Parathyroid adenoma (tissue), 2 donors: ENCODE measurements at regions not wholly inside any gene's neighbourhood (a gene's known extent, or its start where the extent isn't known, plus 50 kb on each side); places are given as distances from the start of the nearest gene placed in this dataset.

Source experiments
- H2AFZ ChIP-seq: fragments of 300-600 bp; sonication (generic); one replicate; pipeline ENCODE4 v1.7.0; 2017; ENCODE audit warnings: antibody characterized with exemption, mild to moderate bottlenecking
- H3K27ac ChIP-seq: fragments of 300-600 bp; sonication (generic); one replicate; pipeline ENCODE4 v1.7.0; 2017
- H3K27me3 ChIP-seq: fragments of 300-600 bp; sonication (generic); one replicate; pipeline ENCODE4 v1.7.0; 2017; ENCODE audit warnings: low read length; ENCODE audit not compliant: control insufficient read depth, insufficient read depth
- H3K36me3 ChIP-seq: fragments of 300-600 bp; sonication (generic); one replicate; pipeline ENCODE4 v1.7.0; 2017; ENCODE audit warnings: low read length; ENCODE audit not compliant: control insufficient read depth, insufficient read depth
- H3K4me1 ChIP-seq: fragments of 300-600 bp; sonication (generic); one replicate; pipeline ENCODE4 v1.7.0; 2017; ENCODE audit warnings: control low read depth
- H3K4me2 ChIP-seq: fragments of 300-600 bp; sonication (generic); one replicate; pipeline ENCODE4 v1.7.0; 2017; ENCODE audit warnings: low read length
- H3K4me3 ChIP-seq: fragments of 300-600 bp; sonication (generic); one replicate; pipeline ENCODE4 v1.7.0; 2017; ENCODE audit warnings: low read depth, low read length
- H3K79me2 ChIP-seq: fragments of 300-600 bp; sonication (generic); one replicate; pipeline ENCODE4 v1.7.0; 2017; ENCODE audit warnings: control low read depth
- H3K9ac ChIP-seq: fragments of 300-600 bp; sonication (generic); one replicate; pipeline ENCODE4 v1.7.0; 2017; ENCODE audit warnings: mild to moderate bottlenecking
- H3K9me3 ChIP-seq: fragments of 300-600 bp; sonication (generic); one replicate; pipeline ENCODE4 v1.7.0; 2017; ENCODE audit warnings: low read length; ENCODE audit not compliant: control insufficient read depth
- TF ChIP-seq, protein P1 (sequence below): fragments of 300-600 bp; sonication (generic); IDR thresholded peaks from one replicate; pipeline ENCODE4 v1.7.0; 2017; ENCODE audit warnings: antibody characterized with exemption, mild to moderate bottlenecking
- donor health status: primary hyperparathyroidism.

DNA sequence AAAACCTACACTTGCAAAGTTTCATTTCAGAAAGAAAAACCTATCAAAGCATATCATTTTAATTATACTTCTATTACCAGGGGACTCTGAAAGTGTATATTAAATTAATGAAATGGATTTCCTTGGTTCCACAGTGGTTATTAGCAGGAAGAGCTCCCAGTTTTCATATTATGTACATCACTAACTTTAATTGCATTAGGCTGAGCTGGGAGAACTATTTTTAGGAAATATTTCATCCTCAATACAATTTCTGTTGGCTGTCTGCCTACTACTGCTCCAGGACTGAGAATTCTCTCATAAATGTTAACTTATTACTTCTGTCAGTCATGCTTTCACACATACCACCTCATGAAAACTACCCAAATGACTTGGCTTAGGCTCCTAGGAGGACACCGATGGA is 301.4 kb downstream of the CMPK2 start:
- TF ChIP-seq, protein P1, sequence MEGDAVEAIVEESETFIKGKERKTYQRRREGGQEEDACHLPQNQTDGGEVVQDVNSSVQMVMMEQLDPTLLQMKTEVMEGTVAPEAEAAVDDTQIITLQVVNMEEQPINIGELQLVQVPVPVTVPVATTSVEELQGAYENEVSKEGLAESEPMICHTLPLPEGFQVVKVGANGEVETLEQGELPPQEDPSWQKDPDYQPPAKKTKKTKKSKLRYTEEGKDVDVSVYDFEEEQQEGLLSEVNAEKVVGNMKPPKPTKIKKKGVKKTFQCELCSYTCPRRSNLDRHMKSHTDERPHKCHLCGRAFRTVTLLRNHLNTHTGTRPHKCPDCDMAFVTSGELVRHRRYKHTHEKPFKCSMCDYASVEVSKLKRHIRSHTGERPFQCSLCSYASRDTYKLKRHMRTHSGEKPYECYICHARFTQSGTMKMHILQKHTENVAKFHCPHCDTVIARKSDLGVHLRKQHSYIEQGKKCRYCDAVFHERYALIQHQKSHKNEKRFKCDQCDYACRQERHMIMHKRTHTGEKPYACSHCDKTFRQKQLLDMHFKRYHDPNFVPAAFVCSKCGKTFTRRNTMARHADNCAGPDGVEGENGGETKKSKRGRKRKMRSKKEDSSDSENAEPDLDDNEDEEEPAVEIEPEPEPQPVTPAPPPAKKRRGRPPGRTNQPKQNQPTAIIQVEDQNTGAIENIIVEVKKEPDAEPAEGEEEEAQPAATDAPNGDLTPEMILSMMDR = no peak

DNA sequence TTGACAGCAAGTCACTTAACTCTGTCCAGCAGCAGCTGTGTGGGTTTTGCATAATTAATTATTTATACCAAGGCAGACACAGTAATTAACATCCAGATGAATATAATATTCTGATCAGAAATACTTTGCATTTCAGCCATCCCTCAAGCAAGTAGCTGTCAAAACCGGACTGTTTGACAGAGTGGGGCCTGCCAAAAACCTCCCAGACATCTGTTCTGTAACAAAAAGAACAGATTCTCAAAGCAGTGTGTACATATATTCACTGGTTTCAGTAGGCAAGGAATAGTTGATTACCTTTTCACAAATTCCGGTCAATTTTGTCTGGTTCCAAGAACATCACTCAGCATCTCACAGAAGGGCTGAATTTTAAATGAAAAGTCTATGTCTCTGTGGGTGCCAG is 291.6 kb downstream of the CMPK2 start:
- Histone ChIP-seq H3K27me3 (peaks cover 8% of the 10 kb centered on the region), H2AFZ (no peak overlapping the region), H3K9me3 (no peaks in the 10 kb centered on the region), H3K4me3 (no peak overlapping the region), H3K4me2 (no peak overlapping the region), H3K4me1 (no peaks in the 10 kb centered on the region), H3K9ac (no peak overlapping the region), H3K36me3 (no peaks in the 10 kb centered on the region), H3K79me2 (no peaks in the 10 kb centered on the region), H3K27ac (no peak overlapping the region)
- TF ChIP-seq, protein P1 = no peak

More for the DNA sequence above, 301.4 kb downstream of the CMPK2 start:
- H3K36me3 ChIP-seq = no peaks in the 10 kb centered on the region
- H3K9me3 ChIP-seq = no peaks in the 10 kb centered on the region
- no peaks in the 10 kb centered on the region for H3K79me2 ChIP-seq
- H3K27me3 ChIP-seq = no peaks in the 10 kb centered on the region
- no peak overlapping the region for H2AFZ ChIP-seq
- no peak overlapping the region for H3K27ac ChIP-seq
- no peaks in the 10 kb centered on the region for H3K4me1 ChIP-seq
- H3K4me3 ChIP-seq = no peak overlapping the region
- H3K4me2 ChIP-seq = no peak overlapping the region
- no peak overlapping the region for H3K9ac ChIP-seq

DNA sequence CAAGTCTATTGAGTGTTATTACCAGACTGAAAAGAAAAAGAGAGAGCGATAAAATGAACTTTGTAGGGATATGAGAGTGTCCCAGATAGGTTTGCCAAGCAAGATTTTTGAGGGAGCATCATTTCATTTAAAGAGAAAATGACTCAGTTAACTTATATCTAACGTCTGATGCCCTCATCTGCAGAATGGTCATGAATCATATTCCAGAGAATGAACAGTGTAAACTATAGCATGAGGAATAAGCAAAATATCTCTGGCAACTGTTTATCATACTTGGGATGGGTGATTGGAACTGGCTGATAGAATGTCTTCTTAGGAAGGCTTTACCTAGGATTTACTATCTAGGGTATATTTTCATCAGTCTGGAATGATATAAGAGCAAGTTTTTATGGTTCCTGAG is 289.4 kb downstream of the CMPK2 start:
- Histone ChIP-seq H3K4me2 (no peak overlapping the region), H3K27ac (no peak overlapping the region), H2AFZ (no peak overlapping the region), H3K4me3 (no peak overlapping the region), H3K9me3 (no peaks in the 10 kb centered on the region), H3K79me2 (no peaks in the 10 kb centered on the region), H3K9ac (no peak overlapping the region), H3K36me3 (no peaks in the 10 kb centered on the region), H3K4me1 (no peaks in the 10 kb centered on the region), H3K27me3 (peaks cover 8% of the 10 kb centered on the region)
- TF ChIP-seq, protein P1 = no peak

DNA sequence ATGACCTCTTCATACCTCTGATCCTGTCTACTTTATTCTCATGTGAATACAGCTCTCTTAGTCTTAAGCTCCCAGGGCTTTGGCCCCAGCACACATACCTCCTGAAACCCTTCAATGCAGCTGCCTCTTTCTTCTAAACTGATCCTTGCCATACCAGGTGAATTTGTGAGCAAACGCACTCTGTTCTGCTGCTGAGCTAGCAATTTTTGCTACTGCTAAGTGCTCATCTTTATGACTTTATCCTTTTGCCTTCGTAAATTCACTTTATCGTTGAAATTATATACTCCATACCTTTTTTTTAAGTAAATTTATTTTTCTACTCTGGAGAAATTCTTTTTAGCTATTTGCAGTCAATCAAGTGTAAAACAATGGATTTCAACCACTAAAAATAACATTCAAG is 287.7 kb downstream of the CMPK2 start:
- Histone ChIP-seq H3K4me2 (no peak overlapping the region), H3K4me3 (no peak overlapping the region), H2AFZ (no peak overlapping the region), H3K9ac (no peak overlapping the region), H3K27me3 (peaks cover 8% of the 10 kb centered on the region), H3K27ac (no peak overlapping the region), H3K9me3 (no peaks in the 10 kb centered on the region), H3K36me3 (no peaks in the 10 kb centered on the region), H3K4me1 (no peaks in the 10 kb centered on the region), H3K79me2 (no peaks in the 10 kb centered on the region)
- TF ChIP-seq, protein P1 = no peak

DNA sequence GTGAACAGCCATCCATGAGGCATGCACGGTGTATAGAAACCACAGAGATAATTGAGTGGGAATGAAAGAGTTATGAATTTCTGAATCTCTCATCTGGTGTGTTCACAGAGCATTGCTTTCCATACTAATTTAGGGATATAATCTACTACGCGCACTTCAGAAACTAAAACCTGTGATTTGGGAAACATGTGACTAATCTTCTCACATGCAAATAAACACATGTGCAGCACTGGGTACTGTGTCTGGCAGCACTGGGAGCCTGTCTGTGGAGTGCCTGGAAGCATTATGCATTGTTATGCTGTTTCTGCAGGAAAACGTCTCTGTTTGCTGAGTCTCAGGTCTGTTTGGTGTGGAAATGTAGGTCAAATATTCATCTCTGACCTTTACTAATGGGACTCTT is 287.3 kb downstream of the CMPK2 start:
- H3K4me1 ChIP-seq = no peaks in the 10 kb centered on the region
- H3K27ac ChIP-seq = no peak overlapping the region
- no peak overlapping the region for H3K4me3 ChIP-seq
- H3K9ac ChIP-seq = no peak overlapping the region
- H3K36me3 ChIP-seq = no peaks in the 10 kb centered on the region
- H3K79me2 ChIP-seq = no peaks in the 10 kb centered on the region
- no peak overlapping the region for H2AFZ ChIP-seq
- peaks cover 8% of the 10 kb centered on the region for H3K27me3 ChIP-seq
- no peak overlapping the region for H3K4me2 ChIP-seq
- H3K9me3 ChIP-seq = no peaks in the 10 kb centered on the region
- TF ChIP-seq, protein P1 = no peak
